ENCODE measurements at regions not wholly inside any gene's neighbourhood (a gene's known extent, or its start where the extent isn't known, plus 50 kb on each side); places are given as distances from the start of the nearest gene placed in this dataset.

GRCh38 chr18:65487569-65487968, 263.2 kb upstream of the CDH7 start:
- no peak for TF ChIP-seq CTCF (IDR thresholded peaks at IDR 0.05)
- TF ChIP-seq POLR2A (IDR thresholded peaks at IDR 0.05) = no peak

Data from adrenal gland (tissue), 5 donors.